GM21360 (cell line): ENCODE measurements at regions not wholly inside any gene's neighbourhood (a gene's known extent, or its start where the extent isn't known, plus 50 kb on each side); places are given as distances from the start of the nearest gene placed in this dataset.

Experiments
- ATAC-seq: cut with Tn5 transposase; IDR thresholded peaks from one replicate; pipeline ENCODE4 v1.9.1; 2021; ENCODE audit warnings: mild to moderate bottlenecking, moderate library complexity; ENCODE audit not compliant: unreplicated experiment

GRCh38 chr6:14723535-14724086 lies 522.3 kb upstream of the JARID2 start:
- ATAC-seq: no peak

- no peak for ATAC-seq
These were observed 521.3 kb upstream of the JARID2 start for GRCh38 chr6:14724549-14724948.

- no peak for ATAC-seq
These were observed 518.9 kb upstream of the JARID2 start for GRCh38 chr6:14726816-14727493.

GRCh38 chr6:14727494-14728395 lies 518.1 kb upstream of the JARID2 start:
- no peak for ATAC-seq

GRCh38 chr6:14728396-14729024 lies 517.4 kb upstream of the JARID2 start:
- no peak for ATAC-seq

- peak; percentile 66 for ATAC-seq
These were observed 516.6 kb upstream of the JARID2 start for GRCh38 chr6:14729129-14729871.

GRCh38 chr6:14730654-14731053 lies 515.2 kb upstream of the JARID2 start:
- no peak for ATAC-seq

- no peak for ATAC-seq
These were observed 514.3 kb upstream of the JARID2 start for GRCh38 chr6:14731611-14732010.

GRCh38 chr6:14732226-14732843 lies 513.5 kb upstream of the JARID2 start:
- no peak for ATAC-seq

- ATAC-seq: no peak
These were observed 512.8 kb upstream of the JARID2 start for GRCh38 chr6:14732844-14733757.

GRCh38 chr6:14734052-14734415 lies 511.8 kb upstream of the JARID2 start:
- ATAC-seq: no peak

- ATAC-seq: peak; percentile 83
These were observed 511.2 kb upstream of the JARID2 start for GRCh38 chr6:14734416-14735340.

- no peak for ATAC-seq
These were observed 509.8 kb upstream of the JARID2 start for GRCh38 chr6:14735956-14736486.

GRCh38 chr6:14736554-14736953 lies 509.3 kb upstream of the JARID2 start:
- ATAC-seq: no peak

- ATAC-seq: no peak
These were observed 507.4 kb upstream of the JARID2 start for GRCh38 chr6:14738497-14738896.

GRCh38 chr6:14738933-14739332 lies 506.9 kb upstream of the JARID2 start:
- no peak for ATAC-seq

- ATAC-seq: no peak
These were observed 506.0 kb upstream of the JARID2 start for GRCh38 chr6:14739827-14740226.

GRCh38 chr6:14742171-14742570 lies 503.7 kb upstream of the JARID2 start:
- no peak for ATAC-seq
